GM12878 (cell line): ENCODE measurements at regions not wholly inside any gene's neighbourhood (a gene's known extent, or its start where the extent isn't known, plus 50 kb on each side); places are given as distances from the start of the nearest gene placed in this dataset.

Experiments used
- ATAC-seq: fragments of 200-7000 bp; cut with Tn5 transposase; 3 replicates; pipeline ENCODE4 v1.9.1; 2020; ENCODE audit warnings: mild to moderate bottlenecking, moderate library complexity
- BruUV-seq: library from RNA; stranded (reverse); fragments of 400-500 nt; replicated peaks from 2 replicates; lab custom pipeline; 2021; lab: Mats Ljungman, UMichigan
- CTCF ChIA-PET: fragments of 300-600 bp; sonication (Branson Sonifier 250); formaldehyde crosslinking; extraction: SDS; loops from one replicate; lab custom pipeline; 2021; ENCODE audit warnings: inconsistent platforms; lab: Yijun Ruan, JAX
- POLR2A ChIA-PET: fragments of 350-600 bp; formaldehyde crosslinking; extraction: SDS; loops from one replicate; lab custom pipeline; 2021; ENCODE audit warnings: inconsistent platforms; lab: Charles Lee
- RAD21 ChIA-PET: fragments of 300-600 bp; sonication (Branson Sonifier 250); formaldehyde crosslinking; loops from one replicate; lab custom pipeline; 2023; ENCODE audit warnings: antibody characterized with exemption; ENCODE audit not compliant: unreplicated experiment; lab: Charles Lee
- SMC1A ChIA-PET: fragments of 300-600 bp; sonication (Branson Sonifier 250); formaldehyde crosslinking; loops from one replicate; lab custom pipeline; 2023; ENCODE audit not compliant: unreplicated experiment, uncharacterized antibody; lab: Charles Lee
- DNase-seq: peaks from one replicate; pipeline ENCODE4 v3.0.0-alpha.2; 2011; ENCODE audit warnings: low read depth, low spot score
- FAIRE-seq: peaks from 3 replicates; lab custom pipeline; 2011; peaks lifted over from hg19 to GRCh38; lab: Jason Lieb, UNC
- H2AFZ ChIP-seq: 2 replicates; pipeline ENCODE4 v1.6.0; 2011; ENCODE audit warnings: low read depth, low read length, control low read depth; ENCODE audit not compliant: control insufficient read depth
- H3K27ac ChIP-seq: 2 replicates; pipeline ENCODE4 v1.5.1; 2011; ENCODE audit warnings: control low read depth; ENCODE audit not compliant: control insufficient read depth, insufficient read depth
- H3K27me3 ChIP-seq, 2 experiments: replicated peaks in 1 of 2; 2 replicates each; pipeline versions ENCODE4 v1.6.0 to v1.6.1; 2011; ENCODE audit warnings: low read length in 1 of 2; ENCODE audit not compliant: control insufficient read depth in 2 of 2, insufficient read depth in 2 of 2
- H3K36me3 ChIP-seq, 2 experiments: 2 replicates each; pipeline ENCODE4 v1.5.1; 2011; ENCODE audit warnings: low read length in 1 of 2; ENCODE audit not compliant: control insufficient read depth in 2 of 2, insufficient read depth in 2 of 2
- H3K4me1 ChIP-seq: 2 replicates; pipeline ENCODE4 v1.6.1; 2011; ENCODE audit warnings: mild to moderate bottlenecking, low read length, moderate library complexity, mixed read lengths; ENCODE audit not compliant: control insufficient read depth, insufficient read depth
- H3K4me2 ChIP-seq: 2 replicates; pipeline ENCODE4 v1.6.0; 2011; ENCODE audit warnings: control low read depth; ENCODE audit not compliant: control insufficient read depth, insufficient read depth
- H3K4me3 ChIP-seq: fragments of 200-600 bp; sonication (generic); 2 replicates; pipeline ENCODE4 v1.5.1; 2016
- H3K79me2 ChIP-seq: 2 replicates; pipeline ENCODE4 v1.6.0; 2011; ENCODE audit warnings: low read length; ENCODE audit not compliant: control insufficient read depth, insufficient read depth
- H3K9ac ChIP-seq: 2 replicates; pipeline ENCODE4 v1.8.0; 2011; ENCODE audit warnings: low read length, control low read depth, mixed read lengths; ENCODE audit not compliant: control insufficient read depth, insufficient read depth
- H3K9me3 ChIP-seq: replicated peaks from 3 replicates; pipeline ENCODE4 v1.5.1; 2011; ENCODE audit warnings: mild to moderate bottlenecking, low read length; ENCODE audit not compliant: control insufficient read depth, insufficient read depth
- H4K20me1 ChIP-seq: 2 replicates; pipeline ENCODE4 v1.6.0; 2011; ENCODE audit not compliant: control insufficient read depth, insufficient read depth
- ASH2L ChIP-seq: fragments of 300-600, 200-600 bp; sonication (generic); IDR thresholded peaks from 2 replicates; pipeline ENCODE4 v1.6.1; 2017; ENCODE audit warnings: low read depth, mild to moderate bottlenecking, borderline replicate concordance
- CBFB ChIP-seq: IDR thresholded peaks from 2 replicates; pipeline ENCODE4 v1.6.1; 2016; ENCODE audit warnings: antibody characterized with exemption, low read depth
- JUNB ChIP-seq: IDR thresholded peaks from 2 replicates; pipeline ENCODE4 v1.6.1; 2016; ENCODE audit warnings: antibody characterized with exemption, mild to moderate bottlenecking
- POLR2AphosphoS2 ChIP-seq: IDR thresholded peaks from 2 replicates; pipeline ENCODE4 v1.6.1; 2011; ENCODE audit warnings: low read depth, mild to moderate bottlenecking, low read length, improper control_type of control experiment, moderate library complexity
- POU2F2 ChIP-seq: IDR thresholded peaks from 3 replicates; pipeline ENCODE4 v1.6.1; 2011; ENCODE audit warnings: low read depth, mild to moderate bottlenecking, low read length, borderline replicate concordance
- WGBS: methylation state at CpG from one replicate; pipeline ENCODE4 v1.1.6; 2016; ENCODE audit warnings: low lambda C conversion rate; ENCODE audit not compliant: insufficient replicate concordance, insufficient coverage; ENCODE audit errors: missing lambda C conversion rate; 5-methylcytosine and 5-hydroxymethylcytosine counted together
- in situ Hi-C: fragments of 300-500 bp; cut with MboI; formaldehyde crosslinking; loops from 9 replicates; pipeline ENCODE4 v1.14.3; 2018; ENCODE audit warnings: mixed read lengths
- intact Hi-C: fragments of 100-400 bp; cut with micrococcal nuclease; formaldehyde crosslinking; loops from one replicate; pipeline ENCODE4 v1.14.2; 2022; ENCODE audit not compliant: unreplicated experiment
- TF ChIP-seq, protein P1 (sequence below): fragments of 450-650 bp; IDR thresholded peaks from 2 replicates; pipeline ENCODE4 v1.6.1; 2017; ENCODE audit warnings: borderline replicate concordance
- TF ChIP-seq, protein P2 (sequence below): IDR thresholded peaks from 2 replicates; pipeline ENCODE4 v1.6.1; 2012; ENCODE audit warnings: low read depth, low read length, improper control_type of control experiment

DNA sequence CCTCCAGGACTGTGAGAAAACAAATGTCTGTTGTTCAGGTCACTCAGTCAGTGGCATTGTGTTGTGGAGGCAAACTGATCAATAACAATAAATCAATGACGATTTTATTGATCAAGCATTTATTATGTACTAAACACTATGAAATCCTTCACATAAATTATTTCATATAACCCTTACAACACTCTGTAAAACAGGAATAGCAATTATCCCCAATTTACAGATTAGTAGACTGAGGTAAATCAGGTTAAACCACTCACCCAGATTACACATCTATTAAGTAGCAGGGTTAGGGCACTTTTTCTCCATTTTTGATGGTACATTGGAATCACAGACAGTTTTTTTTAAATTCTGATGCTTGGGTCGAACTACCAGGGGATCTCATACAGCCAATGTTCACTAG is 372.8 kb upstream of the MAF start:
- no peak overlapping the region for H2AFZ ChIP-seq
- CTCF ChIA-PET, result no interaction called here
- intact Hi-C loops (loop anchor here (10.0 kb wide), 1 partner anchor 59 kb away; no protein-coding TSS in a partner anchor), in situ Hi-C loops (no loop called here)
- DNase-seq (no peak), ATAC-seq (no peak), FAIRE-seq (no peak)
- no peaks in the 10 kb centered on the region for H3K36me3 ChIP-seq
- no peaks in the 10 kb centered on the region for H3K27me3 ChIP-seq
- H3K27ac ChIP-seq, result no peak overlapping the region
- no peak overlapping the region for H3K4me3 ChIP-seq
- H3K9ac ChIP-seq, result no peak overlapping the region
- RAD21 ChIA-PET, result no interaction called here
- WGBS, result 0% methylated on average over 2 of the region's 2 CpGs
- SMC1A ChIA-PET, result no interaction called here
- POLR2A ChIA-PET, result no interaction called here
- no TSS peak for BruUV-seq
- H4K20me1 ChIP-seq, result no peaks in the 10 kb centered on the region
- H3K79me2 ChIP-seq, result no peaks in the 10 kb centered on the region
- no peaks in the 10 kb centered on the region for H3K9me3 ChIP-seq
- TF ChIP-seq CBFB, result no peak
- no peak for TF ChIP-seq POLR2AphosphoS2
- no peak for TF ChIP-seq JUNB
- TF ChIP-seq, protein P1, sequence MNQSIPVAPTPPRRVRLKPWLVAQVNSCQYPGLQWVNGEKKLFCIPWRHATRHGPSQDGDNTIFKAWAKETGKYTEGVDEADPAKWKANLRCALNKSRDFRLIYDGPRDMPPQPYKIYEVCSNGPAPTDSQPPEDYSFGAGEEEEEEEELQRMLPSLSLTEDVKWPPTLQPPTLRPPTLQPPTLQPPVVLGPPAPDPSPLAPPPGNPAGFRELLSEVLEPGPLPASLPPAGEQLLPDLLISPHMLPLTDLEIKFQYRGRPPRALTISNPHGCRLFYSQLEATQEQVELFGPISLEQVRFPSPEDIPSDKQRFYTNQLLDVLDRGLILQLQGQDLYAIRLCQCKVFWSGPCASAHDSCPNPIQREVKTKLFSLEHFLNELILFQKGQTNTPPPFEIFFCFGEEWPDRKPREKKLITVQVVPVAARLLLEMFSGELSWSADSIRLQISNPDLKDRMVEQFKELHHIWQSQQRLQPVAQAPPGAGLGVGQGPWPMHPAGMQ, result no peak
- TF ChIP-seq, all 136 proteins: peak for 0
- Histone ChIP-seq H3K4me2 (no peak overlapping the region), H3K4me1 (no peaks in the 10 kb centered on the region)

DNA sequence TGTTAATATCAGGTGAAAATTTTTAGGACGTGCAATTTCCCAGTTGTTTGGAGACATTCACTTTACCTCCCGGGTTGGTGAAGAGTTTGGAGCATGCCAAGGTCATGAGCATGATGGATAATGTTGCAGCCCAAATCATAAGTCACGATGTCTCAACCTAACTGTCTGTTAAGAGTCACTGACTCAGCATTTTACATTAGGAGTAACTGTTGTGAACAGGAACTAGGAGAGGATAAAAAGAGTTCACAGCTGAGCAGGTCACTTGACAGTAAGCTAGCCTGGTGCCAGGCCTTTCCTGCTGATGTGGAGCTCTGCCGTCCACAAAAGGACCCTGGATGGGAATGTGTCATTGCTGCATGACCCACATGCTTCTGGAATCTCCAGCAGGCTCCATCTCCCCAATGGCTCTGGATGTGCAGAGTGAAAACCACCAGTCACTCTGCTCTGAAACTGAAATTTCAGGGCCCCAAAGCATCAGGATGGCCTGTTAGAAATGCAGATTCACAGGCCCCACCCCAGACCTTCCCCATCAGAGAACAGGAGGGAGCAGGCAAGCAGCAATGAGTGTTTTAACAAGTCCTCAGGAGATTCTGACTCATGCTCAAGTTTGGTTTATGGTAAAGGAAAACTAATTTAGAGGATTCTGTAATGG is 371.6 kb upstream of the MAF start:
- Histone ChIP-seq H2AFZ (no peak overlapping the region), H3K36me3 (no peaks in the 10 kb centered on the region), H3K9me3 (no peaks in the 10 kb centered on the region), H3K79me2 (no peaks in the 10 kb centered on the region), H3K4me1 (no peaks in the 10 kb centered on the region), H3K4me3 (no peak overlapping the region), H3K27ac (no peak overlapping the region), H4K20me1 (no peaks in the 10 kb centered on the region), H3K4me2 (no peak overlapping the region), H3K27me3 (no peaks in the 10 kb centered on the region), H3K9ac (no peak overlapping the region)
- no TSS peak for BruUV-seq
- POLR2A ChIA-PET, result no interaction called here
- in situ Hi-C loops, result no loop called here
- RAD21 ChIA-PET, result no interaction called here
- TF ChIP-seq, protein P2, sequence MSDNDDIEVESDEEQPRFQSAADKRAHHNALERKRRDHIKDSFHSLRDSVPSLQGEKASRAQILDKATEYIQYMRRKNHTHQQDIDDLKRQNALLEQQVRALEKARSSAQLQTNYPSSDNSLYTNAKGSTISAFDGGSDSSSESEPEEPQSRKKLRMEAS, result no peak
- TF ChIP-seq POLR2AphosphoS2 (no peak), POU2F2 (no peak), ASH2L (no peak)
- no peak for FAIRE-seq
- CTCF ChIA-PET, result no interaction called here
- no peak for DNase-seq
- intact Hi-C loops, result loop anchor here (10.0 kb wide), 1 partner anchor 57 kb away; no protein-coding TSS in a partner anchor
- SMC1A ChIA-PET, result no interaction called here
- WGBS, result 7% methylated on average over 4 of the region's 4 CpGs
- no peak for ATAC-seq
